HepG2 (cell line): ENCODE measurements at regions not wholly inside any gene's neighbourhood (a gene's known extent, or its start where the extent isn't known, plus 50 kb on each side); places are given as distances from the start of the nearest gene placed in this dataset.

Source experiments
- ATAC-seq: fragments of 200-7000 bp; cut with Tn5 transposase; 3 replicates; pipeline ENCODE4 v1.9.1; 2020; ENCODE audit warnings: mild to moderate bottlenecking, moderate library complexity
- BruUV-seq: library from RNA; stranded (reverse); fragments of 400-500 nt; replicated peaks from 2 replicates; lab custom pipeline; 2021; lab: Mats Ljungman, UMichigan
- CTCF ChIA-PET: fragments of 300-600 bp; formaldehyde crosslinking; extraction: SDS; loops from one replicate; lab custom pipeline; 2021; ENCODE audit warnings: low total read pairs, inconsistent platforms, low intra/inter-chr PET ratio; lab: Yijun Ruan, JAX
- POLR2A ChIA-PET: fragments of 350-600 bp; sonication (Branson Sonifier 250); formaldehyde crosslinking; loops from one replicate; lab custom pipeline; 2020; ENCODE audit warnings: antibody characterized with exemption, inconsistent platforms; lab: Yijun Ruan, JAX
- DNase-seq: peaks from one replicate; pipeline ENCODE4 v3.0.0-alpha.2; 2015; ENCODE audit warnings: low spot score
- FAIRE-seq: peaks from 3 replicates; lab custom pipeline; 2011; peaks lifted over from hg19 to GRCh38; lab: Jason Lieb, UNC
- H2AFZ ChIP-seq: one replicate; pipeline ENCODE4 v1.6.1; 2011; ENCODE audit warnings: low read length, inconsistent platforms
- H3K27ac ChIP-seq: fragments of 300-600 bp; 3 replicates; pipeline ENCODE4 v1.8.0; 2011; ENCODE audit warnings: mixed run types, mild to moderate bottlenecking, mixed read lengths, low read length, inconsistent platforms; ENCODE audit not compliant: insufficient read depth; ENCODE audit errors: extremely low read length
- H3K27me3 ChIP-seq, 2 experiments: fragments of 200-600 bp in 1 of 2; 2 replicates in 1 of 2; 3 replicates in 1 of 2; pipeline versions ENCODE4 v1.6.0 to v1.8.0; 2011; ENCODE audit warnings: low read length in 2 of 2, mild to moderate bottlenecking in 2 of 2, moderate library complexity in 2 of 2, inconsistent platforms in 1 of 2; ENCODE audit not compliant: insufficient read depth in 2 of 2, control insufficient read depth in 1 of 2
- H3K36me3 ChIP-seq, 2 experiments: fragments of 200-600 bp in 1 of 2; replicated peaks in 1 of 2; 2 replicates in 1 of 2; 3 replicates in 1 of 2; pipeline versions ENCODE4 v1.5.1 to v1.8.0; 2011; ENCODE audit warnings: low read length in 2 of 2, inconsistent platforms in 1 of 2; ENCODE audit not compliant: insufficient read depth in 2 of 2, control insufficient read depth in 1 of 2
- H3K4me1 ChIP-seq: 2 replicates; pipeline ENCODE4 v1.5.1; 2012; ENCODE audit warnings: low read length, inconsistent platforms; ENCODE audit not compliant: insufficient read depth
- H3K4me2 ChIP-seq: 2 replicates; pipeline ENCODE4 v1.6.0; 2011; ENCODE audit warnings: low read depth, low read length, inconsistent platforms
- H3K4me3 ChIP-seq, 3 experiments: fragments of 200-600 bp in 1 of 3; sonication (generic), shearing (Covaris generic) in 1 of 3; replicated peaks in 1 of 3; 2 replicates each; pipeline ENCODE4 v1.5.1; 2011 to 2016; ENCODE audit warnings: low read length in 3 of 3, inconsistent platforms in 2 of 3, low read depth in 2 of 3, mild to moderate bottlenecking in 2 of 3, control low read depth in 1 of 3, mixed read lengths in 1 of 3; ENCODE audit not compliant: insufficient read depth in 1 of 3
- H3K79me2 ChIP-seq: one replicate; pipeline ENCODE4 v1.6.1; 2011; ENCODE audit warnings: low read length, inconsistent platforms; ENCODE audit not compliant: insufficient read depth
- H3K9ac ChIP-seq: 2 replicates; pipeline ENCODE4 v1.6.0; 2011; ENCODE audit warnings: mild to moderate bottlenecking, low read depth, low read length, inconsistent platforms; ENCODE audit not compliant: insufficient read depth
- H3K9me3 ChIP-seq: 2 replicates; pipeline ENCODE4 v1.5.1; 2012; ENCODE audit warnings: mild to moderate bottlenecking, low read length
- H4K20me1 ChIP-seq: 2 replicates; pipeline ENCODE4 v1.6.0; 2011; ENCODE audit warnings: inconsistent platforms, mild to moderate bottlenecking, low read length, moderate library complexity; ENCODE audit not compliant: insufficient read depth
- CCAR2 ChIP-seq: fragments of 200-400 bp; formaldehyde crosslinking; optimal IDR thresholded peaks from 2 replicates; pipeline ENCODE3; 2018; ENCODE audit warnings: low read depth, mild to moderate bottlenecking, low read length, moderate library complexity
- DNMT3B ChIP-seq: conservative IDR thresholded peaks from 2 replicates; pipeline ENCODE4 v1.6.1; 2016; ENCODE audit warnings: missing biosample characterization, control low read depth
- FIP1L1 ChIP-seq: fragments of 200-400 bp; formaldehyde crosslinking; IDR thresholded peaks from 2 replicates; pipeline ENCODE4 v1.6.1; 2018; ENCODE audit warnings: low read depth, mild to moderate bottlenecking, low read length, moderate library complexity, borderline replicate concordance; ENCODE audit not compliant: insufficient read depth
- FOXA1 ChIP-seq, 2 experiments: fragments of 450-650 bp in 1 of 2; sonication (generic) in 1 of 2; formaldehyde crosslinking in 1 of 2; IDR thresholded peaks; 2 replicates each; pipeline versions ENCODE4 v1.4.0 to v1.6.1; 2016 to 2020; ENCODE audit warnings: missing genetic modification reagents in 1 of 2
- FOXJ3 ChIP-seq: sonication (generic); formaldehyde crosslinking; IDR thresholded peaks from 2 replicates; pipeline ENCODE4 v1.4.0; 2020; ENCODE audit warnings: missing genetic modification reagents, mild to moderate bottlenecking, borderline replicate concordance
- HNRNPL ChIP-seq: fragments of 200-400 bp; formaldehyde crosslinking; IDR thresholded peaks from 2 replicates; pipeline ENCODE4 v1.6.1; 2017; ENCODE audit warnings: mild to moderate bottlenecking, low read depth, low read length
- IRF9 ChIP-seq: sonication (generic); formaldehyde crosslinking; IDR thresholded peaks from 2 replicates; pipeline ENCODE4 v1.8.0; 2022; ENCODE audit warnings: missing genetic modification reagents, mild to moderate bottlenecking, borderline replicate concordance
- MAF1 ChIP-seq: sonication (generic); formaldehyde crosslinking; IDR thresholded peaks from 2 replicates; pipeline ENCODE4 v1.5.0; 2020; ENCODE audit warnings: missing genetic modification reagents, borderline replicate concordance
- NFIB ChIP-seq: sonication (generic); formaldehyde crosslinking; IDR thresholded peaks from 2 replicates; pipeline ENCODE4 v1.9.0; 2021; ENCODE audit warnings: missing genetic modification reagents, mild to moderate bottlenecking, borderline replicate concordance
- PCBP2 ChIP-seq: fragments of 200-400 bp; formaldehyde crosslinking; optimal IDR thresholded peaks from 2 replicates; pipeline ENCODE3; 2018; ENCODE audit warnings: low read length, low read depth; ENCODE audit not compliant: poor library complexity, severe bottlenecking
- TAF1 ChIP-seq: sonication (generic); formaldehyde crosslinking; IDR thresholded peaks from 2 replicates; pipeline ENCODE4 v1.4.0; 2020; ENCODE audit warnings: missing genetic modification reagents
- THYN1 ChIP-seq: sonication (generic); formaldehyde crosslinking; IDR thresholded peaks from 2 replicates; pipeline ENCODE4 v1.8.1; 2023; ENCODE audit warnings: low read depth, mild to moderate bottlenecking, moderate library complexity, missing genetic modification reagents, borderline replicate concordance
- ZNF101 ChIP-seq: sonication (generic); formaldehyde crosslinking; IDR thresholded peaks from 2 replicates; pipeline ENCODE4 v1.4.0; 2020; ENCODE audit warnings: mild to moderate bottlenecking, low read depth, missing genetic modification reagents, borderline replicate concordance
- ZNF230 ChIP-seq: sonication (generic); formaldehyde crosslinking; IDR thresholded peaks from 2 replicates; pipeline ENCODE4 v1.4.0; 2020; ENCODE audit warnings: mild to moderate bottlenecking, missing genetic modification reagents
- ZNF296 ChIP-seq: sonication (generic); formaldehyde crosslinking; conservative IDR thresholded peaks from 2 replicates; pipeline ENCODE4 v1.5.0; 2020; ENCODE audit warnings: mild to moderate bottlenecking, missing genetic modification reagents
- ZNF530 ChIP-seq: sonication (generic); formaldehyde crosslinking; IDR thresholded peaks from 2 replicates; pipeline ENCODE4 v1.5.0; 2020; ENCODE audit warnings: low read depth, mild to moderate bottlenecking, missing genetic modification reagents
- ZNF773 ChIP-seq: sonication (generic); formaldehyde crosslinking; IDR thresholded peaks from 2 replicates; pipeline ENCODE4 v1.4.0; 2020; ENCODE audit warnings: missing genetic modification reagents, borderline replicate concordance
- WGBS: methylation state at CpG from one replicate; pipeline ENCODE4 v1.1.6; 2017; ENCODE audit warnings: low lambda C conversion rate; 5-methylcytosine and 5-hydroxymethylcytosine counted together
- in situ Hi-C: cut with HindIII; loops from 2 replicates; pipeline ENCODE4 v1.10.0; 2017; ENCODE audit warnings: low pct_unique_long_range_greater_than_20kb; ENCODE audit not compliant: extremely low pct_ligation_motif_present
- intact Hi-C: fragments of 100-400 bp; cut with micrococcal nuclease; formaldehyde crosslinking; loops from one replicate; pipeline ENCODE4 v1.10.0; 2022; ENCODE audit not compliant: unreplicated experiment
- TF ChIP-seq, protein P1 (sequence below), 2 experiments: fragments of 450-650 bp in 1 of 2; sonication (generic) in 1 of 2; formaldehyde crosslinking; IDR thresholded peaks; 2 replicates each; pipeline versions ENCODE4 v1.5.0 to v1.8.0; 2020 to 2022; ENCODE audit warnings: mild to moderate bottlenecking in 1 of 2, missing genetic modification reagents in 1 of 2
- TF ChIP-seq, protein P2 (sequence below), 2 experiments: sonication (generic) in 1 of 2; formaldehyde crosslinking in 1 of 2; IDR thresholded peaks; 2 replicates each; pipeline versions ENCODE4 v1.5.1 to v1.6.1; 2011 to 2020; ENCODE audit warnings: borderline replicate concordance in 1 of 2, low read depth in 1 of 2, low read length in 1 of 2, mild to moderate bottlenecking in 1 of 2, missing genetic modification reagents in 1 of 2, moderate library complexity in 1 of 2

- H3K9ac ChIP-seq = no peak overlapping the region
- 75% methylated on average over 3 of the region's 3 CpGs for WGBS
- in situ Hi-C loops (no loop called here), intact Hi-C loops (no loop called here)
- H2AFZ ChIP-seq = no peak overlapping the region
- no peaks in the 10 kb centered on the region for H3K79me2 ChIP-seq
- no peak overlapping the region for H3K27ac ChIP-seq
- H3K4me1 ChIP-seq = peaks cover 25% of the 10 kb centered on the region
- DNase-seq = no peak
- ATAC-seq = no peak
- no peak for FAIRE-seq
- ChIA-PET CTCF (no interaction called here), POLR2A (no interaction called here)
- H3K27me3 ChIP-seq = no peaks in the 10 kb centered on the region
- BruUV-seq = no TSS peak
- no peak overlapping the region for H3K4me3 ChIP-seq
- H4K20me1 ChIP-seq = no peaks in the 10 kb centered on the region
- H3K9me3 ChIP-seq = no peaks in the 10 kb centered on the region
- TF ChIP-seq ZNF296 (CRISPR knock-in tag) (no peak), THYN1 (CRISPR knock-in tag) (no peak), FOXJ3 (CRISPR knock-in tag) (no peak), PCBP2 (no peak), IRF9 (CRISPR knock-in tag) (no peak), CCAR2 (no peak), NFIB (CRISPR knock-in tag) (no peak), ZNF773 (CRISPR knock-in tag) (no peak), DNMT3B (no peak), FIP1L1 (no peak), ZNF530 (CRISPR knock-in tag) (no peak), MAF1 (CRISPR knock-in tag) (no peak), FOXA1 (IDR thresholded peaks at IDR 0.05) (no peak), FOXA1 (CRISPR knock-in tag; IDR thresholded peaks at IDR 0.05) (no peak), HNRNPL (no peak), TAF1 (CRISPR knock-in tag) (no peak), ZNF101 (CRISPR knock-in tag) (no peak), ZNF230 (CRISPR knock-in tag) (no peak)
- TF ChIP-seq, protein P1, sequence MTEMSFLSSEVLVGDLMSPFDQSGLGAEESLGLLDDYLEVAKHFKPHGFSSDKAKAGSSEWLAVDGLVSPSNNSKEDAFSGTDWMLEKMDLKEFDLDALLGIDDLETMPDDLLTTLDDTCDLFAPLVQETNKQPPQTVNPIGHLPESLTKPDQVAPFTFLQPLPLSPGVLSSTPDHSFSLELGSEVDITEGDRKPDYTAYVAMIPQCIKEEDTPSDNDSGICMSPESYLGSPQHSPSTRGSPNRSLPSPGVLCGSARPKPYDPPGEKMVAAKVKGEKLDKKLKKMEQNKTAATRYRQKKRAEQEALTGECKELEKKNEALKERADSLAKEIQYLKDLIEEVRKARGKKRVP (CRISPR knock-in tag; IDR thresholded peaks at IDR 0.05) = no peak
- TF ChIP-seq, protein P2, sequence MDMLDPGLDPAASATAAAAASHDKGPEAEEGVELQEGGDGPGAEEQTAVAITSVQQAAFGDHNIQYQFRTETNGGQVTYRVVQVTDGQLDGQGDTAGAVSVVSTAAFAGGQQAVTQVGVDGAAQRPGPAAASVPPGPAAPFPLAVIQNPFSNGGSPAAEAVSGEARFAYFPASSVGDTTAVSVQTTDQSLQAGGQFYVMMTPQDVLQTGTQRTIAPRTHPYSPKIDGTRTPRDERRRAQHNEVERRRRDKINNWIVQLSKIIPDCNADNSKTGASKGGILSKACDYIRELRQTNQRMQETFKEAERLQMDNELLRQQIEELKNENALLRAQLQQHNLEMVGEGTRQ (IDR thresholded peaks at IDR 0.05; ENCODE audit: low read depth, low read length) = no peak
- TF ChIP-seq, protein P2 (CRISPR knock-in tag; IDR thresholded peaks at IDR 0.05; ENCODE audit: borderline replicate concordance) = no peak
- H3K4me2 ChIP-seq = no peak overlapping the region
- no peaks in the 10 kb centered on the region for H3K36me3 ChIP-seq
These were observed 282.4 kb upstream of the DYNLRB2 start for GRCh38 chr16:80258407-80258806.
